ENCODE measurements at regions not wholly inside any gene's neighbourhood (a gene's known extent, or its start where the extent isn't known, plus 50 kb on each side); places are given as distances from the start of the nearest gene placed in this dataset.

DNA sequence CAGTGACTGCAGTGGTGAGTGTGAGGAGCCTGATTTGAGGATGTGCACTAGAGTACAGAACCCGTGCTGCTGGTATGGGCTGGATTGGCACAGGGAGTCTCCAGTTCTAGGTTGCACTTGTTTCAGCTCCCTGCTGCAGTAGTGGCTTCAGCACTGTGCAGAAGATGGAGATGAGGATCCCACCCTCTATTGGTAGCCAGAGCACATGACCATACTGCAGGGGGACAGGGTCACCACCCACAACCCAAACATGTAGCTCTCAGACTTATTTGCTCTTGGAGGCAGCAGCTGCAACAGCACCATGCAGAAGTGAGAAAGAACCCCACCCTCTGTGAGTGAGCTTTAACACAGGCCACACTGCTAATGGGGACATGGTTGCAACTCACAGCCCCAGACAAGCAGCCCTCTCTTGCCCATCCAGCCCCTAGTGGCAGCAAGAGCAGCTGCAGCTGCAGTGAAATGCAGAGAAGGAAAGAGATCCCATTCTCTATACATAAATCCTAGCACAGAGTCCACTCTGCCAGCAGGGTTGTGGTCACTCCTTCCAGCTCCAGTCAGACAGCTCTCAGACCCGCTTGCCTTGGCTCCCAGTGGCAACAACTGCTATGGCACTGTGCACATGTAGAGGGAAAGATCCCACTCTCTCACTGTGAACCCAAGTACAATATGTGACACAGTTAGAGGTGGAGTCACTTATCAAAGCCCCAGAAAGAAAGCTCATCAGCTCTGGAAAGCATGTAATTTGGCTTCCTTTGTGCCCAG is 51.4 kb upstream of the SCIN start:
- TF ChIP-seq EZH2 (IDR thresholded peaks at IDR 0.05; ENCODE audit: low read length, missing control alignments), result no peak
- TF ChIP-seq, protein P1, sequence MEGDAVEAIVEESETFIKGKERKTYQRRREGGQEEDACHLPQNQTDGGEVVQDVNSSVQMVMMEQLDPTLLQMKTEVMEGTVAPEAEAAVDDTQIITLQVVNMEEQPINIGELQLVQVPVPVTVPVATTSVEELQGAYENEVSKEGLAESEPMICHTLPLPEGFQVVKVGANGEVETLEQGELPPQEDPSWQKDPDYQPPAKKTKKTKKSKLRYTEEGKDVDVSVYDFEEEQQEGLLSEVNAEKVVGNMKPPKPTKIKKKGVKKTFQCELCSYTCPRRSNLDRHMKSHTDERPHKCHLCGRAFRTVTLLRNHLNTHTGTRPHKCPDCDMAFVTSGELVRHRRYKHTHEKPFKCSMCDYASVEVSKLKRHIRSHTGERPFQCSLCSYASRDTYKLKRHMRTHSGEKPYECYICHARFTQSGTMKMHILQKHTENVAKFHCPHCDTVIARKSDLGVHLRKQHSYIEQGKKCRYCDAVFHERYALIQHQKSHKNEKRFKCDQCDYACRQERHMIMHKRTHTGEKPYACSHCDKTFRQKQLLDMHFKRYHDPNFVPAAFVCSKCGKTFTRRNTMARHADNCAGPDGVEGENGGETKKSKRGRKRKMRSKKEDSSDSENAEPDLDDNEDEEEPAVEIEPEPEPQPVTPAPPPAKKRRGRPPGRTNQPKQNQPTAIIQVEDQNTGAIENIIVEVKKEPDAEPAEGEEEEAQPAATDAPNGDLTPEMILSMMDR (conservative IDR thresholded peaks at IDR 0.05 in 1 of 2, IDR thresholded peaks at IDR 0.05 in 1 of 2; ENCODE audit: low read depth in 1 of 2, low read length in 2 of 2), result peak; percentile 20 to 74

Data from fibroblast of lung (primary cell).